ENCODE measurements at regions not wholly inside any gene's neighbourhood (a gene's known extent, or its start where the extent isn't known, plus 50 kb on each side); places are given as distances from the start of the nearest gene placed in this dataset.

DNA sequence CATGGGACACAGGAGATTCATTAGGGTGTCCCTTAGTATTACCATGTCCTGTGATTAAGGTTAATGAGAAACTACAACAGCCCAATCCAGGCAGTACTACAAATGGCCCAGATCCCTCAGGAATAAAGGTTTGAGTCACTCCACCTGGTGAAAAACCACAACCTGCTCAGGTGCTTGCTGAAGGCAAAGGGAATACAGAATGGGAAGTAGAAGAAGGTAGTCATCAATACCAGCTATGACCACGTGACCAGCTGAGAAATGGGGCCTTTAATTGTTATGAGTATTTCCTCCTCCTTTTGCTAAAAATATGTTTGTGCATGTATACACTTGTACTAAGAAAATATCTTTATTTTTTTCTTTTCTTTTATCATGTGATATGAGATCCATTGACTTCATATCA lies 91.1 kb upstream of the ADAMTS5 start:
- H3K9ac ChIP-seq (ENCODE audit: low read depth in 1 of 3, low read length in 3 of 3), result no peak overlapping the region
- no peaks in the 10 kb centered on the region for H3K9me3 ChIP-seq (ENCODE audit: control insufficient read depth in 3 of 3, low read length in 3 of 3)
- no peak overlapping the region for H3K4me3 ChIP-seq (ENCODE audit: low read length in 3 of 3)
- H3K27me3 ChIP-seq (ENCODE audit: control insufficient read depth in 3 of 3, insufficient read depth in 3 of 3, low read length in 3 of 3), result no peaks in the 10 kb centered on the region
- no peaks in the 10 kb centered on the region for H3K36me3 ChIP-seq (ENCODE audit: control insufficient read depth in 3 of 3, insufficient read depth in 3 of 3, low read length in 3 of 3)
- H3K27ac ChIP-seq (ENCODE audit: low read depth, low read length), result no peak overlapping the region
- peaks cover 0 to 5% (median 0%) of the 10 kb centered on the region in 3 donors for H3K4me1 ChIP-seq (ENCODE audit: control insufficient read depth in 3 of 3, insufficient read depth in 3 of 3, low read length in 3 of 3)

DNA sequence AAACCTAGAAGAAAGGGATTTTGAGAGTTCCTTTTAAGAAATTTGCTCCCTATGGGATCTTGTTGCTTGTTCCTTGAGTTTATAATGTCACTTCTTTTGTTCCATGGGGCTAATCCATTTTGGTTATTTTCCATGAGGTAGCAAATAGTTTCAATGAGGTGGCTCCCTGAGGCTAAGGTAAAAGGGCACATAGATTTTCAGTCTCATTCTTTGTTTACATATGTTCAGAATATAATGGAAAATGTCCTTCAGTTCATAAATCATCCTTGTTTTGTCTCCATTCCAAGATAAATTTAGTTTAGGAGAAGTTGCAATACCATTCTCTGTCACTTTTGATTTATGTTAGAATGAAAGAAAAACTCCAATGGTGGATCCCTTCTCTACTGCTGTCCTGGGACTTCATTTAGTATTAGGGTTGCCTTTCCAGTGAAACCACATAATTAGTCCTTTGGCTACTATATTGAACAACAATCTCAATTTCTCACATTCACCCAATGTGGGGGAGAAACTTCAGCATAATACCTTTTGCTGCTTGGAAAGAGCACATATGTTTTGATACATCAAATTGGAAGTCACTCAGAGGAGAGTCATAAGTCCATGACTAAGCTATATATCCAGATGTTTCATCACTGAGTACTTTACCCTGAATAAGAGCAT lies 80.9 kb upstream of the ADAMTS5 start:
- H3K9ac ChIP-seq (ENCODE audit: low read depth in 1 of 3, low read length in 3 of 3), result no peak overlapping the region
- peaks cover 0 to 7% (median 2%) of the 10 kb centered on the region in 3 donors for H3K4me1 ChIP-seq (ENCODE audit: control insufficient read depth in 3 of 3, insufficient read depth in 3 of 3, low read length in 3 of 3)
- H3K36me3 ChIP-seq (ENCODE audit: control insufficient read depth in 3 of 3, insufficient read depth in 3 of 3, low read length in 3 of 3), result no peaks in the 10 kb centered on the region
- no peak overlapping the region for H3K27ac ChIP-seq (ENCODE audit: low read depth, low read length)
- H3K9me3 ChIP-seq (ENCODE audit: control insufficient read depth in 3 of 3, low read length in 3 of 3), result no peaks in the 10 kb centered on the region
- H3K27me3 ChIP-seq (ENCODE audit: control insufficient read depth in 3 of 3, insufficient read depth in 3 of 3, low read length in 3 of 3), result no peaks in the 10 kb centered on the region
- H3K4me3 ChIP-seq (ENCODE audit: low read length in 3 of 3), result no peak overlapping the region

DNA sequence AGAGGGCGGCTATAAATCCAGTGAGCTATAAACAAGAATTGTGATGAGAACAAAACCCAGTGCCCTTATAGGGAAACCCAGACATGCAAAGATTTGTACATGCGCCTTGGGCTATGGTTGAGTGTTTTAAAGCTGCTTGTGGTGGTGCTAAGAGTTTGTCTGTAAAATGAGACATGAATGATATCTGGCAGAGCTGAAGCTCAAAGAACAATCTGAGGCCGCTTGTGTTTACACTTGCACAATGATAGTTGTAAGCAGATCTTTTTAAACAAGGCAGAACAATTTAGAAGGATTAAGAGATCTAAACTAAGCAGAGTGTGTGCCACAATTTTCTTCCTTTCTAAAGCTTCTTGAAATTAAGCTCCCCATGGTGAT lies 80.4 kb upstream of the ADAMTS5 start:
- Histone ChIP-seq H3K27ac (ENCODE audit: low read depth, low read length) (no peak overlapping the region), H3K4me1 (ENCODE audit: control insufficient read depth in 3 of 3, insufficient read depth in 3 of 3, low read length in 3 of 3) (peaks cover 0 to 7% (median 2%) of the 10 kb centered on the region in 3 donors), H3K9me3 (ENCODE audit: control insufficient read depth in 3 of 3, low read length in 3 of 3) (no peaks in the 10 kb centered on the region), H3K4me3 (ENCODE audit: low read length in 3 of 3) (no peak overlapping the region), H3K9ac (ENCODE audit: low read depth in 1 of 3, low read length in 3 of 3) (no peak overlapping the region), H3K27me3 (ENCODE audit: control insufficient read depth in 3 of 3, insufficient read depth in 3 of 3, low read length in 3 of 3) (no peaks in the 10 kb centered on the region), H3K36me3 (ENCODE audit: control insufficient read depth in 3 of 3, insufficient read depth in 3 of 3, low read length in 3 of 3) (no peaks in the 10 kb centered on the region)

DNA sequence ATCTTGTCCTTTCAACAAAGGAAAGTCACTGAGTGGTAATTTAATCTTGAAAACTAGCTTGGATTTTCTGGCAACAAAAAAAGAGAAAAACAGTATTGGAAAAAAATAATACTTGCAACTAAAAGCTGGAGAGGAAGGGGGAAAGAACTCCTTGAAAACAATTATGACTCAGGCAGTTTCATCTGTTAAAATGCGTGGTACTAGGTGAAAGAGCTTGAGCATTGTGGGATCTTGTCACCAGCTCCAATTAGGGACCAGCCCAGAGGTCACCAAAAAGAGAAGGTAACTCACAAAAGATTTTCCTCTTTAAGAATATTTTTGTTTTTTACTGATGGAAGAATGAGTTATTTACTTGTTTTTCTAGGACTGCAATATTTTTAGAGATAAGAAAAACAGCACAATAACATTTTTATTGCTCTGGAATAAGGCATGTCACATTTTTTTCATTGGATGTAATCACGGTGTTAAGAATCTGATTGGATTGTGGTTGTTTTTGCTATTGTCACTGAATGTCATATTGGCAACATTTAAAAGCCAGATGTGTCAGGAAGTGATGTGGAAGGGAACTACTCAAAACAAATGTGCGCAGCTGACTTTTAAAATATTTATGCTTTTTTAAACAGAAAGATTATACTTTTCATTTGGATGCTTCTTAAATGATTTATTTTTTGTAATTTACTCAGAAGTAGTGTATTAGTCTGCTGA lies 78.5 kb upstream of the ADAMTS5 start:
- Histone ChIP-seq H3K9me3 (ENCODE audit: control insufficient read depth in 3 of 3, low read length in 3 of 3) (no peaks in the 10 kb centered on the region), H3K27ac (ENCODE audit: low read depth, low read length) (no peak overlapping the region), H3K36me3 (ENCODE audit: control insufficient read depth in 3 of 3, insufficient read depth in 3 of 3, low read length in 3 of 3) (no peaks in the 10 kb centered on the region), H3K9ac (ENCODE audit: low read depth in 1 of 3, low read length in 3 of 3) (no peak overlapping the region), H3K4me1 (ENCODE audit: control insufficient read depth in 3 of 3, insufficient read depth in 3 of 3, low read length in 3 of 3) (peaks cover 0 to 7% (median 2%) of the 10 kb centered on the region in 3 donors), H3K27me3 (ENCODE audit: control insufficient read depth in 3 of 3, insufficient read depth in 3 of 3, low read length in 3 of 3) (no peaks in the 10 kb centered on the region), H3K4me3 (ENCODE audit: low read length in 3 of 3) (no peak overlapping the region)

DNA sequence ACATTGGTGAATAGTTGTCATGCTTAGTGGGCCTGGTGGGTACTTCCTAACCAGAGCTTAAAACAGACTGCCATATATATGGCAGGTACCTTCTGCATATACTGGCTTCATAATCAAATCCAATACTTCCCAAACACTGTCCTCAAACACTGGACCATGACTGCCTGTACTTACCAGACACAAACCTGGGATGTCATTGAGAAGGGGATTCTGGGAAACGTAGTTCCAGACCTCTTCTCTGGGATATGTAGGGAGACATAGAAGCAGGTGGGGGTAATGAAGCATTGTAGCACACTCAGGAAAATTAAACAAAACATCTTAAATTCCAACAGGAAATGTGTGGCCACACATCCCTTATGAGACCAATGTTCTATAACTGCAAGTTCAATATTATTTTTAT lies 76.5 kb upstream of the ADAMTS5 start:
- H3K27me3 ChIP-seq (ENCODE audit: control insufficient read depth in 3 of 3, insufficient read depth in 3 of 3, low read length in 3 of 3), result no peaks in the 10 kb centered on the region
- H3K27ac ChIP-seq (ENCODE audit: low read depth, low read length), result no peak overlapping the region
- H3K36me3 ChIP-seq (ENCODE audit: control insufficient read depth in 3 of 3, insufficient read depth in 3 of 3, low read length in 3 of 3), result no peaks in the 10 kb centered on the region
- H3K9ac ChIP-seq (ENCODE audit: low read depth in 1 of 3, low read length in 3 of 3), result no peak overlapping the region
- H3K4me3 ChIP-seq (ENCODE audit: low read length in 3 of 3), result no peak overlapping the region
- no peaks in the 10 kb centered on the region for H3K9me3 ChIP-seq (ENCODE audit: control insufficient read depth in 3 of 3, low read length in 3 of 3)
- peaks cover 0 to 7% (median 2%) of the 10 kb centered on the region in 3 donors for H3K4me1 ChIP-seq (ENCODE audit: control insufficient read depth in 3 of 3, insufficient read depth in 3 of 3, low read length in 3 of 3)

DNA sequence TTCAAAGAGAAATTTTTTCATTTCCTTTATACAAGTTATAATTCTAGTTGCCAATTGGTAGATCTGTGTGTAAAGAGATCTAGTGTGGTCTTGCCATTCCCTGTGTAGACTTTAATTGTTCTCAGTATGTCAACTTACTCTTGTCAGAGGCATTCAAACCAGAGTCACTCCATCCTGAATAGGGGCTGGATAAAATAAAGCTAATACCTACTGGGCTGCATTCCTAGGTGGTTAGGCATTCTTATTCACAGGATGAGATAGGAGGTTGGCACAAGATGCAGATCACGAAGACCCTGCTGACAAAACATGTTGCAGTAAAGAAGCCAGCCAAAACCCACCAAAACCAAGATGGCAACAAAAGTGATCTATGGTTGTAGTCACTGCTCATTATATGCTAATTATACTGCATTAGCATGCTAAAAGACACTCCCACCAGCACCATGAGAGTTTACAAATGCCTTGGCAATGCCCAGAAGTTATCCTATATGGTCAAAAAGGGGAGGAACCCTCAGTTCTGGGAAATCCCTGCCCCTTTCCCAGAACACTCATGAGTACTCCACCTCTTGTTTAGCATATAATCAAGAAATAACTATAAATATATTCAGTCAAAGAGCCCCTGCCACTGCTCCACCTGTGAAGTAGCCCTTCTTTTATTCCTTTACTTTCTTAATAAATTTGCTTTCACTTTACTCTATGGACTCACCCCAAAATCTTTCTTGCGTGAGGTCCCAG lies 74.0 kb upstream of the ADAMTS5 start:
- Histone ChIP-seq H3K36me3 (ENCODE audit: control insufficient read depth in 3 of 3, insufficient read depth in 3 of 3, low read length in 3 of 3) (no peaks in the 10 kb centered on the region), H3K9me3 (ENCODE audit: control insufficient read depth in 3 of 3, low read length in 3 of 3) (no peaks in the 10 kb centered on the region), H3K9ac (ENCODE audit: low read depth in 1 of 3, low read length in 3 of 3) (no peak overlapping the region), H3K27me3 (ENCODE audit: control insufficient read depth in 3 of 3, insufficient read depth in 3 of 3, low read length in 3 of 3) (no peaks in the 10 kb centered on the region), H3K27ac (ENCODE audit: low read depth, low read length) (no peak overlapping the region), H3K4me1 (ENCODE audit: control insufficient read depth in 3 of 3, insufficient read depth in 3 of 3, low read length in 3 of 3) (peaks cover 0 to 2% (median 2%) of the 10 kb centered on the region in 3 donors), H3K4me3 (ENCODE audit: low read length in 3 of 3) (no peak overlapping the region)

DNA sequence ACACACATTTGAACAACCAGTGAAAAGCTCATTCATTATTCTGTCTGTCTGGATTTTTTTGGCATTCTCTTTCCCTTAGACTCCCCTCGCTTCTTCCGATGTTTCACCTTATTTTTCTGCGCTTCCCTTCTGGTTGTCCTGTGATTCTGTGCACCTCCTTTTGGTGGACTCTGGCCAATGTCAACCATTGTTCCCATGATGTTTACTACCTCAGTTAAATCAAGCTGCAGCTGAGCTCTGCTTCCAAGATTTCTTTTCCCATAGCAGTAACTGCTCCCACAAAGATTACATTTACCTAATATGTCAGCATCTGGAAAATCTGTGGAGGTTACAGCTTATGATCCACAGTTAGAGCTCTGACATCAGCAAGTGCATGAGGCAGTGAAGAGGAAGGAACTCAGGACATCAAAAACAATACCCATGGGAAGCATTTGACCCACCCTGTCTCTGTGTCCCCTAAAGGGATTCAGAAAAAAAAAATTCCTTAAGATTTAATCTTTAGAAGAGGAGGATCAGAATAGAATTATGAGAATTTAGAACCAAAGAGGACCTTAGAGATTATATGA lies 69.9 kb upstream of the ADAMTS5 start:
- Histone ChIP-seq H3K4me1 (ENCODE audit: control insufficient read depth in 3 of 3, insufficient read depth in 3 of 3, low read length in 3 of 3) (no peaks in the 10 kb centered on the region), H3K9me3 (ENCODE audit: control insufficient read depth in 3 of 3, low read length in 3 of 3) (no peaks in the 10 kb centered on the region), H3K36me3 (ENCODE audit: control insufficient read depth in 3 of 3, insufficient read depth in 3 of 3, low read length in 3 of 3) (no peaks in the 10 kb centered on the region), H3K27ac (ENCODE audit: low read depth, low read length) (no peak overlapping the region), H3K9ac (ENCODE audit: low read depth in 1 of 3, low read length in 3 of 3) (no peak overlapping the region), H3K4me3 (ENCODE audit: low read length in 3 of 3) (no peak overlapping the region), H3K27me3 (ENCODE audit: control insufficient read depth in 3 of 3, insufficient read depth in 3 of 3, low read length in 3 of 3) (no peaks in the 10 kb centered on the region)

DNA sequence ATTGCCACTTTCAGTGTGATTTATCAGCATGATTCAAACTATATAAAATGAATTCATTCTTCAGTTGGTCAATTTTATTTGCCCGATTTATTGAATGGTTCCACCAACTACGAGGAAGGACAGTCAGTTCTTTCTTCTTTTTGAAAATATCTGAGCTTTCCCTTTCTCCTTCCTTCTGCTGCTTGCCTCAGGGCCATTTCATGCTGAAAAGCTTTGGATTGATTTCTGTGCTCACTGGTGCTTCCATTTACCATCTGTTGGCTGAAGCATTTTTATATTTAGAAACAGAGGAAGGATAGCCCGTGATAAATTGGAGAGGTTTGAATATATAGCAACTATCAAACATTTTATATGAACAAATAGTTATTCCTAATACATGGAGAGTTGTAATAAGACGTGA lies 68.9 kb upstream of the ADAMTS5 start:
- H3K36me3 ChIP-seq (ENCODE audit: control insufficient read depth in 3 of 3, insufficient read depth in 3 of 3, low read length in 3 of 3), result no peaks in the 10 kb centered on the region
- H3K27ac ChIP-seq (ENCODE audit: low read depth, low read length), result no peak overlapping the region
- H3K27me3 ChIP-seq (ENCODE audit: control insufficient read depth in 3 of 3, insufficient read depth in 3 of 3, low read length in 3 of 3), result no peaks in the 10 kb centered on the region
- no peaks in the 10 kb centered on the region for H3K4me1 ChIP-seq (ENCODE audit: control insufficient read depth in 3 of 3, insufficient read depth in 3 of 3, low read length in 3 of 3)
- no peaks in the 10 kb centered on the region for H3K9me3 ChIP-seq (ENCODE audit: control insufficient read depth in 3 of 3, low read length in 3 of 3)
- H3K9ac ChIP-seq (ENCODE audit: low read depth in 1 of 3, low read length in 3 of 3), result no peak overlapping the region
- no peak overlapping the region for H3K4me3 ChIP-seq (ENCODE audit: low read length in 3 of 3)

DNA sequence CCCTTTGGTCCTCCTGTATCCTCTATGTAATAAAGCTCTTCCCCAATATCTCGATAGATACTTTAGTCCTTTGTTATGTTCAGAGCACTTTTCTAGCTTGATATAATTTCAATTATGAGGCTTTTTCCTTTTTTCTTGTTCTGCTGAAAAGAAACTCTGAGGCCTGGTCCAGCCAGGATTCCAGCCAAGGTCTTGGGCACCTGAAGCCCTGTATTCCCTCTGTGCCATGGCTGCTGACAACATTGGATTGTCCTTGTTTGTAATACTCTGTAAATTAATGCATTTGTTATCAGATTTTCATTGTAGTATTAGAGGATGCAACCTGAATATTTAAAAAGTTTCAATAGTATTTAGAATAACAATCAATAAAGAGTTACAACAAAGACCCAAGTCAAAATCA lies 67.9 kb upstream of the ADAMTS5 start:
- Histone ChIP-seq H3K9me3 (ENCODE audit: control insufficient read depth in 3 of 3, low read length in 3 of 3) (no peaks in the 10 kb centered on the region), H3K4me3 (ENCODE audit: low read length in 3 of 3) (no peak overlapping the region), H3K9ac (ENCODE audit: low read depth in 1 of 3, low read length in 3 of 3) (no peak overlapping the region), H3K27me3 (ENCODE audit: control insufficient read depth in 3 of 3, insufficient read depth in 3 of 3, low read length in 3 of 3) (no peaks in the 10 kb centered on the region), H3K27ac (ENCODE audit: low read depth, low read length) (no peak overlapping the region), H3K4me1 (ENCODE audit: control insufficient read depth in 3 of 3, insufficient read depth in 3 of 3, low read length in 3 of 3) (no peaks in the 10 kb centered on the region), H3K36me3 (ENCODE audit: control insufficient read depth in 3 of 3, insufficient read depth in 3 of 3, low read length in 3 of 3) (no peaks in the 10 kb centered on the region)

DNA sequence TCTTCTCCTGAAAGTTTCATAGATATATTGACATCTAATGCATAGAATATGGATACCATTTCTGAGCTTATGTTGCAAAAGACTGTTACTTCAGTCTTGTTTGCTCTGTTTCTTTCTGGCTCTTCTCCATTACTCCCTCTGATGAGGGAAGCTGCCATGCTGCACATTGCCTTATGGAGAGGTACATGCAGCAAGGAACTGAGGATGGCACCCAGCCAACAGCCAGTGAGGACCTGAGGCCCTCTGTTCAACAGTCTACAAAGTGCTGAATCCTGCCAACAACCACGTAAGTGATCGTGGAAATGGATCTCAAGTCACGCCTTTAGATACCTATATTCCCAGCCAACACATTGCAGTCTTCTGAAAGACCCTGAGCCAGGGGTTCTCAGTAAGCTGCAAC lies 66.6 kb upstream of the ADAMTS5 start:
- Histone ChIP-seq H3K36me3 (ENCODE audit: control insufficient read depth in 3 of 3, insufficient read depth in 3 of 3, low read length in 3 of 3) (no peaks in the 10 kb centered on the region), H3K4me1 (ENCODE audit: control insufficient read depth in 3 of 3, insufficient read depth in 3 of 3, low read length in 3 of 3) (no peaks in the 10 kb centered on the region), H3K9me3 (ENCODE audit: control insufficient read depth in 3 of 3, low read length in 3 of 3) (no peaks in the 10 kb centered on the region), H3K27ac (ENCODE audit: low read depth, low read length) (no peak overlapping the region), H3K4me3 (ENCODE audit: low read length in 3 of 3) (no peak overlapping the region), H3K27me3 (ENCODE audit: control insufficient read depth in 3 of 3, insufficient read depth in 3 of 3, low read length in 3 of 3) (no peaks in the 10 kb centered on the region), H3K9ac (ENCODE audit: low read depth in 1 of 3, low read length in 3 of 3) (no peak overlapping the region)

Data from skeletal muscle tissue (tissue), 3 donors.